Pulmonary artery endothelial cell (primary cell): ENCODE measurements at regions not wholly inside any gene's neighbourhood (a gene's known extent, or its start where the extent isn't known, plus 50 kb on each side); places are given as distances from the start of the nearest gene placed in this dataset.

Source experiments
- DNase-seq: peaks from one replicate; pipeline ENCODE4 v3.0.0-alpha.2; 2011; ENCODE audit warnings: low read depth, low spot score

GRCh38 chr7:25549271-25549921 is 321.1 kb upstream of the NPVF start:
- DNase-seq, result no peak

DNA sequence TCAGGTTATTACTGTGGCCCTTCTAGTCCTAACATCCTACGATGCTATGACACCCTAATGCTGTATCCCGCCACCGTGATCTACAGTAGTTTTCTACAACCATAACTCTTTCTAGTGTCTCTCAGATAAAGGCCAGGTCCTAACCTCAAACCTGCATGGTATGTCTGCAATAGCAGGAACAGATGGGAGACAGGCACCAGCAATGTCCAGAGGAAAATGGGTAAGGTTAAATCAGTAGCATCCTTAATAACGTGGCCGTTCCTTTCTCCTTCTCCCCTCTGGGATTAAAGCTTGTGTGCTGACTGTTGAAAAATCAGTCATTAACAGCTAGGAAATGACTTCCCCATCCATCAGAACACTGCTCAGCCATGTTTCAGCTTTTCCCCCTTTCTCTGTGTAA is 321.9 kb upstream of the NPVF start:
- no peak for DNase-seq

DNA sequence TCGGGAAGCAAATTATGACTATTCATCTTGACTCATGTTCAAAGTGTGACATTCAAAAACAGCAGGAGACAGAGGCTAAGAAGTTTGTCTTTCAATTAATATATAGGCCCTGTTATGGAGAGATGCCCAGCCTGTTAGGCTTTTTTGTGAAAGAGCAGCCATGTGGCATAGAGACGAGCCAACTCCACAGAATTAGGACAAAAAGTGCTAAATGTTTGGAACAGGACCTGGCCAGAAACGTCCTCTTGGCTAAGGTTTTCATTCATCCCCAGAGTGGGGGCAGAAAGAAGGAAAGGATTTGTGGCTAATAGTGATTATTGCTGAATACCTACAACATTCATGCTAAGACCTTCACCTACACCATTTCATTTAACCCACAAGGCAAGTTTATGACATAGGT is 324.7 kb upstream of the NPVF start:
- DNase-seq, result no peak

DNA sequence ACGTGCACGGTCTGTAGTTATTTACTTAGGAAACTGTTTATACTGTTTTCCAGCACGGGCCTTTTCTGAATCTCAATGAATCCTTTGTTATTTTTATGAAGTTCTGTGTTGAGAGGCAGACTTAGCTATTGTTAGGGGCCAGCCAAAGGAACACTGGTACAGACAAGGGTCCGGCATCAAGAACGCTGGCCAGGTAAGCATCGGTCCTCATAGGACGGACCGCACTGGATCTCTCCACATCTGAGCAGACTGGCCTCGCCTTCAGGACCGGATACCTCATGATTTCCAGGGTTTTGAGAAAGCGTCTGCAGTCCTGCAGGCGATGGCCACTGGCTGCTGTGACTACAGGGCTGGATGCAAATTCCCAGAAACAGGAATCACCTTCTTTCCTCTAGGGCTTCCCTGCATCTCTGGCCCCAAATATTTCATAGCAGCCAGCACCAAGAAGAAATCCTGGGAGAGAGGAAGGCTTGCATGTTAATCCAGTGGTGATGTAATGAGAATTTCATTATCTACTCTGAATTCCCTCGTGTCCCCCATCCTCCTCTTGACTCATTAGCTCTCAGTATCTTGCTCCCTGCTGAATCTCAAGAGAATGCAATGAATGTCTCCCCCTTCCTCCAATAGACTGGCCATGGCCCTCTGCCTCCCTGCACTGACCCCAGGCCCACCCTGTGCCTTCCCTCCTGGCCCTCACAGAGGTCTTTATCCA is 325.4 kb upstream of the NPVF start:
- DNase-seq, result no peak

- DNase-seq, result no peak
Observed at GRCh38 chr7:25557379-25557917, 329.2 kb upstream of the NPVF start.

DNA sequence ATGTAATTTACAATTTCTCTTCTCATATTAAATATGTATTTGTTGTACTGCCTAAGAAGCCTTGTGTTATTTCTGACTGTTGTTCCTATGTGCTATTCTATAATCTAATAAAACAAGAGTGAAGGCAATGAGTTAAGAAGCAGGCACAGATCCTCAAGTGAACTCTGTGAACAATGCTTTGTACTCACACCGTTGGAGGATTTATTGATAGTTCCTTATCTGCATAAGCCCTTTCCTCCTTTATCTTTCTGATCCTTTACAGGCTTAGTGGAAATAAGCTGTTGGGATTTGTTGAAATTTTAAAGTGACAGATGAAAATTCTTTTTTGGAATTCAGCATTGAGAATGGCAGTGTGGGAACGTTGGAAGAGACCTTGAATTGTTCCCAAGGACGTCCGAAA is 329.6 kb upstream of the NPVF start:
- DNase-seq, result no peak

DNA sequence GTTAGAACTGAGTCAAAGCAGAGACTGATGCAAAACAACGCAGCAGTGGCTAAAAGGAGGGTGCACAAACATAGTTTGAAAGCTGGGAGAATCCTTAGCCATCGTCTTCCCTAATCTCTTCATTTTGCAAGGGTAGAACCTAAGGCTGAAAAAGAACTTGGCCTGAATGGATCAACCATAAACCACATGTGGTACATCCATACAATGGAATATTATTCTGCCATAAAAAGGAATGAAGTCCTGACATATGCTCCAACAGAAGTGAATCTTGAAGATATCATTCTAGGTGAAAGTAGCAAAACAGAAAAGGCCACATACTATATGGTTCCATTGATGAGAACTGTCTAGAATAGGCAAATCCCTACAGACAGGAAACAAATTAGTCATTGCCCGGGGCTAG is 330.3 kb upstream of the NPVF start:
- DNase-seq, result no peak

DNA sequence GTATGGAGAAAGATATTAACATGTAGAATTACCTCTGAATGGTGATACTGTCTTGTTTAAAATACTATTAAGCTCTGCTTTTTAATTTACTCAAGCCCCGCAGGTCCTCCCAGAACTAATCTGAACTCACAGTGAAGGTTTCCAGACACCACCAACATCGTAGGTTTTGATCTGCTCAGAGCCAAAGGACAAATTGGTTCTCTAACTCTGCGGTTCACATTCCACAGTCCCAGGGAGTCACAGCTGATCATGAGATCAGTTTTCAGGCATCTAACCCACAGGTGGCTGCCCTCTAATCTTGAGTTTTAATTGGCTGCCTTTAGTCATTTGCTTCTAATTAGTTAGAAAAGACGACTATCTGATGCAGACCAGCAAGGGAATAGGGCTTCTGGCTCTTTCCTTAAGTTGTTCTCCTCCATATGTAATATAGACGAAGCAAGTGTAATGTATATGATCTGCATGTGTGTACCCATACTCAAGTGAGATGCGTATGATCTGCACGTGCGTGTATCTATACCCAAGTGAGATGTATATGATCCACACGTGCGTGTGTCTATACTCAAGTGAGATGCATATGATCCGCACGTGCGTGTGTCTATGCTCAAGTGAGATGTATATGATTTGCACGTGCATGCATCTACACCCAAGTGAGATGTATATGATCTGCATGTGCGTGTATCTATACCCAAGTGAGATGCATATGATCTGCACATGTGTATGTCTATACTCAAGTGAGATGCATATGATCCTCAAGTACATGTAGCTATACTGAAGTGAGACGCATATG is 331.5 kb upstream of the NPVF start:
- no peak for DNase-seq

DNA sequence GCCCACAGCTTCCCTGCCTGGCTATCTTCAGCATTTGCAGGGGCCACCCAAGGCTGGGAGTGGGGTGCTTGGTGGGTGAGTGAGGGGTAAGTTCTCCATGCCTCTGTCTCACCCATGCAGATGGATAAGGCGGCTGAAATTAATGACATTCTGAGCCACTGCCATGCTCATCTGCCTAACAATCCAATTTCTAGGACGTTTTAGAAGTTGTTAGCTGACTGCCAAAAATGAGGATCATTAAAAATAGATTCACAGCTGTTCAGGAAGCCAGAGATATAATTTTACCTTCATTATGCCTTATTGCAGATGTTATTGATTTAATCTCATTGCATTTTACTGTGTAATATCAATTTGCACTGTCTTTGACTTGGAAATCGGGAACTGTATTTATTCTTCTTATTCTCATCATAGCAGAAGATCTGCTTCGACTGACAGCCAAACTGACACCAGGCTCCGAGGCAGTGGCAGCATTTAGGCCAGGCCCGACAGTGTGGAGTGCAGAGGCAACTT is 334.4 kb upstream of the NPVF start:
- DNase-seq, result no peak

- DNase-seq, result no peak
Observed at GRCh38 chr7:25565002-25565401, 336.7 kb upstream of the NPVF start.

GRCh38 chr7:25565949-25566348 is 337.7 kb upstream of the NPVF start:
- DNase-seq, result peak; percentile 10

GRCh38 chr7:25567430-25567829 is 339.1 kb upstream of the NPVF start:
- no peak for DNase-seq

DNA sequence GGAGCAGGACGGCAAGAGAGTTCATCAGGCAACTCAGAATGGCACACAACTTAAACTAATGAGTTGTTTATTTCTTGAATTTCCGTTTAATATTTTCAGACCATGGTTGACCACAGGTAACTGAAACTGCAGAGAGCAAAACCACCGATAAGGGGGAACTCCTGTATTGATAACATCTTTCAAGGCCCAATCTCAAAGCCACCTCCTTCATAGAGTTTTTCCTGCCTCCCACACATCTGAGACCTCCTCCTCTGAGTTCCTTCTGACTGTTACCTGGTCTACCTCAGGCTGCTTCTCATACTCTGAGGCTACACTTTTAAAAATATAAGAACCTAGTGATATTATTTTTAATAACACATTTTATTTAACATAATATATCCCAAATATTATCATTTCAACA is 341.5 kb upstream of the NPVF start:
- no peak for DNase-seq

GRCh38 chr7:25572423-25572822 is 344.1 kb upstream of the NPVF start:
- no peak for DNase-seq

- no peak for DNase-seq
Observed at GRCh38 chr7:25574828-25575227, 346.5 kb upstream of the NPVF start.

GRCh38 chr7:25575634-25576033 is 347.3 kb upstream of the NPVF start:
- no peak for DNase-seq

DNA sequence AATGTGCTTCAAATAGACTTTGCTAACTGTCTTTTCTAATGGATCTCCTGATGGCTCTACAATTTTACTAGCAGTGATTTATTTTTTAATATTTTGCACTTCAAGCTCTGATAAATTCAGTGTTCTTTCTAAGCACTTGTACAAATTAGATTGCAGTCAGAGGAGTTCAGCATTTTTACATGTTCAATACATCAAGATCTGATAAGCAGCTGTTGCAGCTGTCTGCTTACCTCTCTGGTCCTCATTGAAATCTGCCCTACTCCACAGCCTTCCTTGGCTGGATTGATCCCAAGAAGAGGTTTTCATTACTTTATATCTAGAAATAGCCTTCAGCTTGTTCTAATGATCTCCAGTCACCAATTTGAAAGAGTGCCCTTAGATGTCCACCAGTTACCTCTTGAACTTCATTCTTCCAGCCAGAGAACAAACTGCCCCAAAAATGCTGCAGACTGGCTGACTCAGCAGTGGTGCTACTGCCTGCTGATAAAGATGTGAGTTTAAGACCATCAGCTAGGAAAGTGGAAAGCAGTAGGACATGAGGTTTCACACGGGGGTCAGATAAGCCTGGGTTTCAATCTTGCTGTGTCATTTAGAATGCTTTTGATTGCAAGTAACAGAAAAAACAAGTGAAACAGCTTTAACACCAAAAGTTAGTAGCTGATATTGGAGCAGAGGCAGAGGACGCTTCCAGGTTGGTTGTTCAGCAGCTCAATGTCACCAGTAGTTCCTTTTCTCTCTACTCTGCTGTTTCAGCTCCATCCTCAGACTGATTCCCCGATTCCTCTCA is 350.9 kb upstream of the NPVF start:
- no peak for DNase-seq

DNA sequence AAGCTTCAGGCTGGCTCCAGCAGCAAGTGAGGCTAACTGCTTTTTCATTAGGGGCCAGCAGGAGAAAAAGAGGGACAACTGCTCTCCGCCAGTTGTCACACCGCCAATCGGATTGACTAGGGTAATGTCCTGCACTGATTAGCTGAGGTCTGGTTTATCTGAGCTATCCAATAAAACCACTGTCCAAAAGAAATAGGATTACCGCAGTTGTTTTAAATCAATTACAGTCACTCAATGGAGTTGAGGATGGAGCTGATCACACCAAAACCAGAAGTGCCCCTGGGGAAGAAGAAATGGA is 351.4 kb upstream of the NPVF start:
- DNase-seq, result no peak

DNA sequence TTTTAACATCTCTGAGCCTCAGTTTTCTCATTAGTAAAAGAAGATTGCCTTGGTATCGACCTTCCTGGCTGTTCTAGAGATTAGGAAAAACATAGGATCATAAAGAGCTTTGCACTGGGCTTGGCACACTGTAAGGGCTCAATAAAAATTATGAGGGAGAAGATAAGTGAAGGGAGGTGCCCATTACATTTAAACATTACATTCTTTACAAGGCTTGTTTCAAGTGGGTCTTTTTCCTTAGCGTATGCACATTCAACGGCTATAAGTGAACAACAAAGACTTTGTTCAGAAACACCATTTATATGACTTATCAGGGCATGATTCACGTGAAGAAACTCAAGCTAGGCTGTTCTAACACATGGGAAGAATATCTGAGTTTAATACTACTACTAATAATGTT is 351.9 kb upstream of the NPVF start:
- no peak for DNase-seq

DNA sequence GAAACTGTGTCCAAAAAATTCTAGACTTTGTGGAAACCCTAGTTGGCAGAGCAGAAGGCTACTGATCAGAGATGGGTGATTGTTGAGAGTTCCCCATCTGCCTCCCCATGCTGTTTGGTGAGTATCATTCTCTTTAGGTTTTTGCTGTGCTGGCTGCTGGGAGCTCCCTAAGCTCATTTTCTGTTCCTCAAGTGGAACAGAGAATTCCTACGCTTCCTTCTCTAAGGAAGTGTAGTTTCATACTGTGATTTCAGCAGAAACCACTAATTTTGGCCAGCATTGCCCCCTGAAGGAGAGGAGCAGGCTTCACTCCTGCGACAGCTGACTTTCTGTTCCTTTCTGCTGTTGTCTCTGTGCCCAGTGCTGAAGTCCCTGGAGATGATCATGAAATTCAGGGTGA is 355.3 kb upstream of the NPVF start:
- DNase-seq, result no peak

DNA sequence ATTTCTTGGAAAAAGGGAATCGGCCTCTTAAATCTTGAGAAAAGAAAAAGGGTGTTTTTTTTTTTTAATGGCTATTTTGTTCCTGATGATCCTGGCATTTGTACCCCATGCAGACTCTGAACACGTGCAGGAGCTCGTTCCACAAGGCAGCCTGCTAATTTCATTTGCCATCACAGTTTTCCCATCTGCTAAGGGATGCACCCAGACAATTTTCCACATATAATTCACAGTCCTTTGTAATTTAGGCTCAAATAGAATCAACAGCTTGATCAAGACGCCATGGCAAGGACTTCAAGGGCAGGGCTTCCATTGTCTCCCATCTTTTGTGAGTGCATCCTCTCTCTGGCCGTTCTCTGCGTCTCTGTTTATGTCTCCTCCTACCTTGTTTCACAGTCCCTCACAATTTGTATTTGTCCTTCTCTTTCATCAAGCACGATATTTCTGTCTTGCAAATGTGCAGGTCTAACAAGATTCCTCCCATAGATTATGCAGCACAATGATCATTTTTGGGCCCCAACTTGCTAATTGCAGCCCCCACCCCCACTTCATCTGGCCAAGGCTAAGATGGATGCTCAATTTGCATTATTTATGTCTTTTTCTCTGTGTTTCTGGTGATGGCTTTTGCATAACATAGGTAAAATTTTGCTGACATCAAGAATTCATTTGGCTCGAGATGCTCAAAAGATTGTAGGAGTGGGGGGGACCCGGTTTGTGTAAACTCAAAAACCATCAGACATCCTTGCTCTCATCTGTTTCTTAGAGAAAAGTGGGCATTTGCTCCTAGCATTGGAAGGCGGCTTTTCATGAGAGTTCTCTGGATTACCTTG is 356.0 kb upstream of the NPVF start:
- DNase-seq, result no peak
